Activated CD4-positive, alpha-beta T cell treated with anti-CD3 and anti-CD28 coated beads, Interleukin-2, amount 50 U/mL, for 1 hour (primary cell): ENCODE measurements at regions not wholly inside any gene's neighbourhood (a gene's known extent, or its start where the extent isn't known, plus 50 kb on each side); places are given as distances from the start of the nearest gene placed in this dataset.
A peak's percentile ranks its signal among the peaks of the same experiment; 100 is the strongest.
"Not testable (repeated sequence)": the region's sequence is repeated elsewhere in the genome, so short reads cannot be mapped to it uniquely, and the experiment has no call there.

ENCODE experiments used
- DNase-seq: peaks from one replicate; pipeline ENCODE4 v3.0.0-alpha.2; 2020

DNA sequence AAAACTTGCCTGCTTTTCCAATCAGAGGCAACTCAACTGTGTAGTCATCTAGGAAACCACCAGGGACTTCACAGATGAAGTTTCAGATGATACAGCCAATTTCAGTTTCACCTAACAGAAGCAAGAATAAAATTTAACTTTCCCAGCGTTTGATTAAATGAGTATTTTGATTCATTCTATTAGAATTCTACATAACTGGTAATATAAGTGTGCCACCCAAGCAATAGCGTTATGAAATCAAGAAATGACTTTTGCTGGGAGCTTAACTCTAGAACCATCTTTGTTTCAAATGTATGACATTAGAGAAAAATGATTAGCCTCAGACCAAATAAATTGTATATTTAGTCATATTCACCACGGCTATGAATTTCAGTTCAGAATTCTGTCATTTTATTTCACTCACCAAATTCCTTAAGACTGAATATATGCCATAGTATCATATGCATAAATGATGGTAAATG is 239.3 kb downstream of the NRIP1 start:
- no peak for DNase-seq

DNA sequence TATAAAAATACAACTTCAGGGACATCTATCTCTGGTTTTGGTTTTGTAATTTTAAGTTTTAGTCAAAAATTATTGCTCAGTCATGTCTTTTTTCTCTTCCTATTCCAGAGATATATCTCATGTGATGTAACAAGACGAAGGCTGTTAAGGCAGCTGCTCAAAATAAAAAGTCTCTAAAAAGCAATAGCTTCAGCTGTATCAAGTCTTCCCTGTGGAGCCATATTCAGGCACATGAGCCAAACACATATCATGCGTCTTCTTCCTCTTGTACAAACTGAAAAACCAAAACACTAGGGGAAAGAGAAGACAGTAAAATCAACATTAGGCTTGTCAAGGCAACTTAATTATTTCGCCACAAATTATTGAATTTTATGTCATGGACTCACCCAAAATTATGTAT is 240.7 kb downstream of the NRIP1 start:
- no peak for DNase-seq

- no peak for DNase-seq
Measured at GRCh38 chr21:14817311-14817710, 247.5 kb downstream of the NRIP1 start.

GRCh38 chr21:14814991-14815390 is 249.8 kb downstream of the NRIP1 start:
- DNase-seq, result no peak

DNA sequence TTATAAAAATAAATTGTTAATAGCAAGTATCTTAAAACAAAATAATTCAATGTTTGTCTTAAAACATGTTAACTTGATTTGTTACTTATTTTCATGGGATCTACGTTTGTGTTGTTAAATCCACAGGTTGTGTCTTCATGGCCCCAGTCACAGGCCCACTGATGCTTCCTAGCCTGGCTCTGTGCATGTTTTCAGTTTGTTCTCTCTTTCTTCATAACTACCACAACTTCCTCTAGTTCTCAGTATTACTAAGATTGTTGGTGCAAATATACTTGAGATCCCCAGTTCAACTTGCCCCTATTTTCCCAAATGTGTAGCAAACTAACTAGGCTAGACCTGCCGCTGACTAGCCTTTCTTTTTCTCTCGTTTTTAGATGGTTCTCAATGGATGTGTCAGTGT is 250.5 kb downstream of the NRIP1 start:
- no peak for DNase-seq

- DNase-seq, result not testable (repeated sequence)
Measured at GRCh38 chr21:14804170-14804569, 258.1 kb upstream of the SAMSN1 start.

DNA sequence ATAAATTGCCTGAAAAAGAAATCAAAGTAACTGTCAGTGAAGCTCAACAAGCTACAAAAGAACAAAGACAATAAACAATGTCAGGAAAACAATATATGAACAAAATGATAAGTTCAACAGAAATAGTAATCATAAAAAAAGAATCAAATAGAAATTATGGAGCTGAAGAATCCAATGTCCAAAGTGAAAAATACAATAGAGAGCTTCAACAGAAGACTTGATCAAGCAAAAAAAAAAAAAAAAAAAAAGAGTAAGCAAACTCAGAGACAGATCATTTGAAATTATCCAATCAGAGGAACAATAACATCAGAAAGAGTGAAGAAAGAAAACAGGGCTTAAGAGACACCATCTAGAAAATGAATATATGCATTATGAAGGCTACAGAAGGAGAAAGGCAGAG is 251.4 kb upstream of the SAMSN1 start:
- DNase-seq, result no peak

- no peak for DNase-seq
Measured at GRCh38 chr21:14787312-14787711, 241.2 kb upstream of the SAMSN1 start.

DNA sequence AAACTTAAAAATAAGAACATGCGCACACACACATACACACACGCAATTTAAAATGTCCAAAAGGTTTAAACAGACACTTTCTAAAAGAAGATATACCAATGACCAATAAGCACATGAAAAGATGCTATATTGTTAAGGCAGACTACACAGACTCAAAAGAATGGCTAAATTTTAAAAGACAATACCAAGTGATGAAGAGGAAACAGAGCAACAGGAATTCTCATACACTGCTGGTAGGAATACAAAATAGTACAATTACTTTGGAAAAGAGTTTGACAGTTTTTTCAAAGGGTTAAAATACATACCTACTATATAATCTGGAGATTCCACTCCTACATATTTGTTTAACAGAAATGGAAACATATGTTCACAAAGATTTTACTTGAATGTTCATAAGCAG is 239.6 kb upstream of the SAMSN1 start:
- no peak for DNase-seq

DNA sequence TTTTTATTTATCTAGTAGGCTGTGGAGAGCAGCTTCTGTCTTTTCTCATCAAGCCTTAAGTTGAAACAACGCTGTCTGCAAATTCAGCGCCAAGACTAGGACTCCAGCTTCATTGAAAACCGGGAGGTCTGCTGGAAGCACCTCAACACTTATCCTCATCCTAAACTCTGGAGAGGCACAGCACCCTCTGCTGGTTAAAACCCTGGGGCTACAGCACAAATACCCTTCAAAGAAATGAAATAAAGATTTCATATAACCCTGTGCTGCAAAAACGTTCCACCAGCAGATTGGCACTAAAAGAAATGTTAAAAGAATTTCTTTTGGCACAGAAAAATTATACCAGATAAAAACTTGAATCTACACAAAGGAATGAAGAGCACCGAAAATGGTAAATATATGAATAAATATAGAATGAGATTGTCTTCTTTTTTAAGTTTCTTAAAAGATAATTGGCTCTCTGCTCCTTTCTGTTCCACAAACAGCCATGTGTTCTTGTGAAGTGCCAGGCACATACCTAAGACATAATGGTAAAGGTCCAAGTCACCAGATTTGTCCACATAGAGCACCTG is 227.7 kb upstream of the SAMSN1 start:
- DNase-seq, result peak; percentile 49

DNA sequence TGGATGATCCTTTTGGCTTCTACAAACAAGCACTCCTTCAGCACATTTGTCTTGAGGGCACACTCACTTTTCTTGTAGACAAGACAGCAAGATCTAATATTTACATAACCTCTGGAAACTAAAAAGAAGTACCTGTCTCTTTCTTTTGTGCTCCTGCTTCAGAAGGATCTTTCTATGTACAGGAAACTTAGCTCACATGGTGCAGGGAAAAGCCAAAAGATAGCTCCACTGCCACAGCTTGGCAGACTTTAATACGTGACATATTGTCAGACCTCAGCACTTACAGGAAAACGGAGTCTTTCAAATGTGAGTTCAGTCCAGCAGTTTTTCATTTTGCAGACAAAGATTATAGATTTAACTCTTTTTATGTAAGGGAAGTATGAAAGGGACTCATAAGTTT is 225.5 kb upstream of the SAMSN1 start:
- no peak for DNase-seq

DNA sequence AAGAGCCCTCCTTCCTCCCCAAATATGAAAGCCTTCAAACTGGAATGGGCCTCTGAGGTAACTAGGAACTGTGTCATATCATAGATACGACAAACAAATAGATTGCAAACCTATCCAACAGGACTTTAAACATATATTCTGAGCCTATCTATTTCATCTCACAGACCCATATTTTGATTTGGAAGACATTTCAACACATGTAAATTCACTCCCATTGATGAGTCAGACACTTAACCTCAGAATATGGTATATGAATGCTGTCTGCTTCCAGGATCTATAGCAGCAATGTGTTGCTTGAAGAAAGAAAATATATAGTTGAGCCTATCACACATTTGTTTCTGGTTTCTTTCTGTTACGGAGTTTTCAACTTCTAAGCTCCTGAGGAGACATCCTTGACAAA is 221.9 kb upstream of the SAMSN1 start:
- no peak for DNase-seq

DNA sequence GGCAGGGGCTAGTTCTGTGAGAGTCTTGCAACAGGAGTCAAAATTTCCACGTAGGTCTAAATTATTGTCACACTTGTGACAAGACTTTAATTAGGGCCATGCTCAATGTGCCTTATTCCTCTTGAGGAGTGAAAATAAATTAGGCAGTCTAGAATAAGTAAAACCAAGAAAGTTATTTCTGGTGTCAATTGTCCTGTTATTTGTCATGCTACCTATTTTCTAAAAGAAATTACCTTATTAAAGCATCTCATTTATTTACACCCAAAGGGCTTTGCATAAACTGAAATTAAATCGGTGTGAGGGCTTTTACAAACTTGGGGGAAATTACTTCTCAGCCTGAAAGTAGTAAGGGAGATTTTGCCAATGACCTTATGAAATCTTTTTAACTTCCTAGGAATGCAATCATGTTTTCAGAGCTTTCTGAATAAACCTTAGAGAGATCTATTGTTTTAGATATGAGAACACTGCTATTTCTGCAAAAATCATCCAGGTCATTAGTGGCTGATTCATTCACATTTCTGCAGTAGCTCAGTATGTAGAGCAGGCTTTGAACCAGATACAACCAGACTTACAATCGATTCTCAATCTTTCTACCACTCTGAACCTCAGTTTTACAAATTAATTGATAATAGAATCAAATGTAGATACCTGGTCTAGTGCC is 221.2 kb upstream of the SAMSN1 start:
- no peak for DNase-seq

DNA sequence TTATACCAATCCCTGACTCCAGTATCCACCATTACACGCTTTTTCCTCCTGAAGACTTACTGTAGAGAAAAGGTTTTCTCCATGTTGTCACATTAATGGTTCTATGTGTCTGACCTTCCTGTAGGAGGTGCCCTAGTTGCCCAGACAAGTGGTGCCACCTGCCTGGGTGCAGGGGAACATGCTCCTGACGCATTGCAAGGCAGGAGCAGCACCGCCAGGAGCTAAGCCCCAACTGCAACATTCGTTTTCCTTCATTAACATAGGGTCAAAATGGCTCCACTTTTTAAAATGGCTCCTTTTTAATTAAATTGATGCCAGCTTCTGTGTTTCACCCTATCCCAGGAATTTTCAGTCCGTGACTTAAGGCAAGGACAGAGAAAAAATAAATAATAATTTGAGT is 220.1 kb upstream of the SAMSN1 start:
- DNase-seq, result no peak

DNA sequence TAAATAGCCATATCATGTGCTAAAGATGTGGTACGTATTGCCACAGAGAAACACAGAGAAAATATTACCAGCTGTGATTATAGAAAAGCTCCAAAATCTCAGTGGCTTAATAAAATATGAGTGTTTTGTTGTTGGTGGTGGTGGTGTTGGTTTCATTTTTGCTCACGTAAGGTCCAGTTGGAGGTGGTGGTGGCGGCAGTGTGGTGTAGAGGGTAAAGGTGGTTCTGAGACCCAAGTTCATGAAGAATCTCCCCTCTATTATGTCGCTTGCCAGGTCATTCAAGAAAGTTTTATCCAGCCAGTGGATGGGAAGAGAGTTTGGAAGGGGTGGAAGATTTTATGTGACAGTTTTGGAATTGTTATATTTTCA is 217.6 kb upstream of the SAMSN1 start:
- no peak for DNase-seq

- DNase-seq, result no peak
Measured at GRCh38 chr21:14762734-14763694, 216.9 kb upstream of the SAMSN1 start.

GRCh38 chr21:14762327-14762726 is 216.2 kb upstream of the SAMSN1 start:
- no peak for DNase-seq

DNA sequence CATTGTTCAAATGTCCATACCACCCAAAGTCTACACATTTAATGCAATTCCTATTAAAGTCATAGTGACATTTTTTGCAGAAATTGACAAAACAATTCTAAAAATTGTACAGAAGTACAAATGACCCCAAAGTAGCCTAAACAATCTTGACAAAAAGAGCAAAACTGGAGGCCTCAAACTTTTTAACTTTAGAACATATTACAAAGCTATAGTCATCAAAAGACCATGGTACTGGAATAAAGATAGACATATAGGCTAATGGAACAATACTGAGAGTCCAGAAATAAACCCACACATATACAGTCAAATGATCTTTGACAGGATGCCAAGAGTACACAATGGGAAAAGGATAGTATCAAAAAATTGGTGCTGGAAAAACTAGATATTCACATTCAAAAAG is 213.2 kb upstream of the SAMSN1 start:
- no peak for DNase-seq

DNA sequence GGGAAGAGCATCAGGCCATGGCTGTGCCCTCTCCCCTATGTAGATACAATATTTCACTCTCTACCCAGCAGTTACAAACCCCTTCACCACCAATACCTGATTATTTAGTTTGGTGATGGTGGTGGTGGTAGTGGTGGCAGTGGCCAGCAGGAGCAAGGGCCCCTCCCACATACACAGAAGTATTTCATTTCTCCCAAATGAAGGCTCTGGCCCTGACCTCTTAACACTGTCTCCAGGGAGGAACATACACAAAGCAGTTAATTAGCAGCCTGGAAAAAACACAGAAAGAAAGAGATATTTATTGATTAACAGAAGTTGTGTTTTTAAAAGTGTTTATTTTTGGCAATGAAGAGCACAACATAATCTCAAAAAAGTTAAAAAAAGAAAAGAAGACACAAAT is 212.7 kb upstream of the SAMSN1 start:
- no peak for DNase-seq

- DNase-seq, result no peak
Measured at GRCh38 chr21:14757533-14758327, 211.6 kb upstream of the SAMSN1 start.

GRCh38 chr21:14755086-14755485 is 209.0 kb upstream of the SAMSN1 start:
- no peak for DNase-seq

DNA sequence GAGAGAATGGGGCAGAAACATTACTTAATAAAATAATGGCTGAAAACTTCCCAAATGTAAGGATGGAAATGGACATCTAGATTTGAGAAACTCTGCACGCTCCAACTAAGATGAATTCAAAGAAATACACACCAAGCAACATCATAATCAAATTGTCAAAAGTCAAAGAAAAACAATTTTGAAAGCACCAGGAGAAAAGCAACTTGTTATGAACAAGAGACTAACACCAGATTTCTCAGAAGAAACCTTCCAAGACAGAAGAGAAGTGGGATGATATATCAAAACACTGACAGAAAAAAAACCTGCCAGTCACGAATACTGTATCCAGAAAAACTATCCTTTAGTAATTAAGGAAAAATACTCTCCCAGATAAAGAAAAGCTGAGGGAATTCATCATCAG is 208.6 kb upstream of the SAMSN1 start:
- no peak for DNase-seq

- DNase-seq, result no peak
Measured at GRCh38 chr21:14754259-14754604, 208.1 kb upstream of the SAMSN1 start.
